PC-3 (cell line): ENCODE measurements at regions not wholly inside any gene's neighbourhood (a gene's known extent, or its start where the extent isn't known, plus 50 kb on each side); places are given as distances from the start of the nearest gene placed in this dataset.
"Not testable (repeated sequence)": the region's sequence is repeated elsewhere in the genome, so short reads cannot be mapped to it uniquely, and the experiment has no call there.

ENCODE experiments used
- ATAC-seq: fragments of 200-7000 bp; cut with Tn5 transposase; 2 replicates; pipeline ENCODE4 v1.9.1; 2020; ENCODE audit warnings: mild to moderate bottlenecking, moderate library complexity
- BruUV-seq: library from RNA; stranded (reverse); fragments of 400-500 nt; replicated peaks from 2 replicates; lab custom pipeline; 2021; lab: Mats Ljungman, UMichigan
- CTCF ChIA-PET: fragments of 300-600 bp; sonication (Branson Sonifier 250); formaldehyde crosslinking; loops from one replicate; lab custom pipeline; 2022; ENCODE audit warnings: antibody characterized with exemption; lab: Charles Lee
- POLR2A ChIA-PET: fragments of 300-600 bp; sonication (Branson Sonifier 250); formaldehyde crosslinking; loops from one replicate; lab custom pipeline; 2022; ENCODE audit warnings: antibody characterized with exemption; ENCODE audit not compliant: unreplicated experiment; lab: Charles Lee
- DNase-seq: peaks from one replicate; pipeline ENCODE4 v3.0.0-alpha.2; 2015
- H2AFZ ChIP-seq: fragments of 300-600 bp; sonication (generic); 2 replicates; pipeline ENCODE4 v1.6.0; 2016; ENCODE audit warnings: antibody characterized with exemption, low read length
- H3F3A ChIP-seq: fragments of 300-600 bp; sonication (generic); one replicate; pipeline ENCODE4 v1.6.0; 2017; ENCODE audit warnings: antibody characterized with exemption, low read length, control low read depth, mild to moderate bottlenecking; ENCODE audit not compliant: unreplicated experiment
- H3K27ac ChIP-seq: fragments of 300-600 bp; sonication (generic); 2 replicates; pipeline ENCODE4 v1.5.1; 2016; ENCODE audit warnings: mild to moderate bottlenecking, low read length
- H3K27me3 ChIP-seq: fragments of 300-600 bp; sonication (generic); 2 replicates; pipeline ENCODE4 v1.6.1; 2016; ENCODE audit warnings: low read length, mixed read lengths
- H3K36me3 ChIP-seq: fragments of 300-600 bp; sonication (generic); 2 replicates; pipeline ENCODE4 v1.6.1; 2016; ENCODE audit warnings: low read depth, mixed run types, low read length, mixed read lengths
- H3K4me1 ChIP-seq: fragments of 300-600 bp; sonication (generic); 2 replicates; pipeline ENCODE4 v1.5.1; 2016; ENCODE audit warnings: low read length; ENCODE audit not compliant: insufficient read depth
- H3K4me2 ChIP-seq: fragments of 300-600 bp; sonication (generic); 2 replicates; pipeline ENCODE4 v1.6.0; 2016; ENCODE audit warnings: low read length
- H3K4me3 ChIP-seq: fragments of 300-600 bp; sonication (generic); 2 replicates; pipeline ENCODE4 v1.5.1; 2016; ENCODE audit warnings: mild to moderate bottlenecking, low read length, mixed read lengths
- H3K79me2 ChIP-seq: fragments of 300-600 bp; sonication (generic); 2 replicates; pipeline ENCODE4 v1.6.1; 2017; ENCODE audit warnings: low read length, mixed read lengths
- H3K9ac ChIP-seq: fragments of 300-600 bp; sonication (generic); 2 replicates; pipeline ENCODE4 v1.6.0; 2016; ENCODE audit warnings: mild to moderate bottlenecking, low read length
- H3K9me2 ChIP-seq: fragments of 300-600 bp; sonication (generic); replicated peaks from 2 replicates; pipeline ENCODE4 v1.6.1; 2016; ENCODE audit warnings: mixed run types, low read length, mixed read lengths
- H3K9me3 ChIP-seq: fragments of 300-600 bp; sonication (generic); 2 replicates; pipeline ENCODE4 v1.6.1; 2016; ENCODE audit warnings: low read length, mixed read lengths
- H4K20me1 ChIP-seq: fragments of 300-600 bp; sonication (generic); 2 replicates; pipeline ENCODE4 v1.6.1; 2016; ENCODE audit warnings: low read length, mixed read lengths
- EZH2 ChIP-seq: fragments of 300-600 bp; sonication (generic); IDR thresholded peaks from one replicate; pipeline ENCODE4 v1.6.1; 2017; ENCODE audit warnings: antibody characterized with exemption, mild to moderate bottlenecking, low read length; ENCODE audit not compliant: unreplicated experiment
- EZH2phosphoT487 ChIP-seq: fragments of 300-600 bp; sonication (generic); IDR thresholded peaks from 2 replicates; pipeline ENCODE4 v1.6.1; 2018; ENCODE audit warnings: mild to moderate bottlenecking, antibody characterized with exemption, low read length, borderline replicate concordance
- intact Hi-C: fragments of 100-400 bp; cut with micrococcal nuclease; formaldehyde crosslinking; loops from 2 replicates; pipeline ENCODE4 v1.9.0; 2023
- TF ChIP-seq, protein P1 (sequence below): fragments of 300-600 bp; sonication (generic); conservative IDR thresholded peaks from 2 replicates; pipeline ENCODE4 v1.5.1; 2017; ENCODE audit warnings: antibody characterized with exemption, low read depth, mild to moderate bottlenecking, low read length

- CTCF ChIA-PET: interaction anchor here (1.2 kb wide), 1 partner anchor 51 kb away, joined by 8 read pairs; no protein-coding TSS in a partner anchor
Measured at GRCh38 chrX:46325312-46325877, 219.8 kb downstream of the ZNF674 start.

DNA sequence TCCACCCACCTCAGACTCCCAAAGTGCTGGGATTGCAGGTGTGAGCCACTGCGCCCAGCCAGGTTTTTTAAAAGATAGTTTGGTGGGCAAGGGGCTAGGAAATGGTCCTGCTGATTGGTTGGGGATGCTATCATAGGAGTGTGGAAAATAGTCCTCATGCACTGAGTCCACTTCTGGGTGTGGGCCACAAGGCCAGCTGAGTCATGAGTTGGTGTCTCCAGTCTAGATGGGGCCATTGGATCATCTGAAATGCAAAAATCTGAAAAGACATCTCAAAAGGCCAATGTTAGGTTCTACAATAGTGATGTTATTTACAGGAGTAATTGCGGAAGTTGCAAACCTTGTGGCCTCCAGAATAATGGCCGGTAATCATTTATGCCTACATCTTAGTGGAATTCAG is 221.1 kb downstream of the ZNF674 start:
- Histone ChIP-seq H3K4me2 (0 out of 2 replicates have a peak overlapping the region, but pooled peaks have one; percentile 87), H2AFZ (no peak overlapping the region), H3K4me1 (peaks cover 63% of the 10 kb centered on the region), H3K27me3 (no peaks in the 10 kb centered on the region), H3K79me2 (peaks cover 25% of the 10 kb centered on the region), H4K20me1 (no peaks in the 10 kb centered on the region), H3K36me3 (0 out of 2 replicates have a peak, but pooled peaks cover 1% of the 10 kb centered on the region), H3F3A (peaks cover 5% of the 10 kb centered on the region), H3K9me2 (no peaks in the 10 kb centered on the region), H3K9me3 (no peaks in the 10 kb centered on the region), H3K27ac (peak overlapping the region; percentile 98), H3K9ac (no peak overlapping the region), H3K4me3 (no peak overlapping the region)
- DNase-seq (no peak), ATAC-seq (no peak)
- ChIA-PET CTCF (no interaction called here), POLR2A (no interaction called here)
- BruUV-seq: no TSS peak
- no peak for TF ChIP-seq EZH2
- TF ChIP-seq, protein P1, sequence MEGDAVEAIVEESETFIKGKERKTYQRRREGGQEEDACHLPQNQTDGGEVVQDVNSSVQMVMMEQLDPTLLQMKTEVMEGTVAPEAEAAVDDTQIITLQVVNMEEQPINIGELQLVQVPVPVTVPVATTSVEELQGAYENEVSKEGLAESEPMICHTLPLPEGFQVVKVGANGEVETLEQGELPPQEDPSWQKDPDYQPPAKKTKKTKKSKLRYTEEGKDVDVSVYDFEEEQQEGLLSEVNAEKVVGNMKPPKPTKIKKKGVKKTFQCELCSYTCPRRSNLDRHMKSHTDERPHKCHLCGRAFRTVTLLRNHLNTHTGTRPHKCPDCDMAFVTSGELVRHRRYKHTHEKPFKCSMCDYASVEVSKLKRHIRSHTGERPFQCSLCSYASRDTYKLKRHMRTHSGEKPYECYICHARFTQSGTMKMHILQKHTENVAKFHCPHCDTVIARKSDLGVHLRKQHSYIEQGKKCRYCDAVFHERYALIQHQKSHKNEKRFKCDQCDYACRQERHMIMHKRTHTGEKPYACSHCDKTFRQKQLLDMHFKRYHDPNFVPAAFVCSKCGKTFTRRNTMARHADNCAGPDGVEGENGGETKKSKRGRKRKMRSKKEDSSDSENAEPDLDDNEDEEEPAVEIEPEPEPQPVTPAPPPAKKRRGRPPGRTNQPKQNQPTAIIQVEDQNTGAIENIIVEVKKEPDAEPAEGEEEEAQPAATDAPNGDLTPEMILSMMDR: no peak
- TF ChIP-seq EZH2phosphoT487: no peak
- intact Hi-C loops: loop anchor here (10.0 kb wide), 1 partner anchor 59 kb away; no protein-coding TSS in a partner anchor

More at GRCh38 chrX:46325312-46325877, 219.8 kb downstream of the ZNF674 start:
- peaks cover 25% of the 10 kb centered on the region for H3K79me2 ChIP-seq
- DNase-seq (peak; percentile 96), ATAC-seq (peak; percentile 83)
- H3K4me2 ChIP-seq: peak overlapping the region; percentile 87
- peaks cover 5% of the 10 kb centered on the region for H3F3A ChIP-seq
- peak overlapping the region; percentile 64 for H3K4me3 ChIP-seq
- peak overlapping the region; percentile 98 for H3K27ac ChIP-seq
- 0 out of 2 replicates have a peak, but pooled peaks cover 5% of the 10 kb centered on the region for H3K36me3 ChIP-seq
- H3K9me3 ChIP-seq: 0 out of 2 replicates have a peak, but pooled peaks cover 3% of the 10 kb centered on the region
- TF ChIP-seq EZH2phosphoT487 (no peak), EZH2 (no peak)
- TF ChIP-seq, protein P1: no peak
- H3K4me1 ChIP-seq: peaks cover 52% of the 10 kb centered on the region
- H3K9ac ChIP-seq: peak overlapping the region; percentile 90
- intact Hi-C loops: loop anchor here (5.0 to 10.0 kb wide), 4 partner anchors 52 to 473 kb away; no protein-coding TSS in a partner anchor
- no peaks in the 10 kb centered on the region for H3K9me2 ChIP-seq
- no TSS peak for BruUV-seq
- H4K20me1 ChIP-seq: no peaks in the 10 kb centered on the region
- H3K27me3 ChIP-seq: no peaks in the 10 kb centered on the region
- no peak overlapping the region for H2AFZ ChIP-seq
- POLR2A ChIA-PET: interaction anchor here (0.5 to 0.6 kb wide), 3 partner anchors 22 to 264 kb away, joined by 3 to 6 read pairs (median 5); no protein-coding TSS in a partner anchor

GRCh38 chrX:46322929-46323328 is 222.3 kb downstream of the ZNF674 start:
- H3K4me2 ChIP-seq, H3K9ac ChIP-seq, POLR2A ChIA-PET, ATAC-seq, H3K9me3 ChIP-seq, H3K27me3 ChIP-seq, H3K27ac ChIP-seq, CTCF ChIA-PET, BruUV-seq, H2AFZ ChIP-seq, H3F3A ChIP-seq, H3K9me2 ChIP-seq, H3K4me3 ChIP-seq, H4K20me1 ChIP-seq, DNase-seq, H3K36me3 ChIP-seq: not testable (repeated sequence)
- peaks cover 57% of the 10 kb centered on the region for H3K4me1 ChIP-seq
- intact Hi-C loops: loop anchor here (10.0 kb wide), 1 partner anchor 58 kb away; no protein-coding TSS in a partner anchor
- peaks cover 25% of the 10 kb centered on the region for H3K79me2 ChIP-seq
